ENCODE measurements at regions not wholly inside any gene's neighbourhood (a gene's known extent, or its start where the extent isn't known, plus 50 kb on each side); places are given as distances from the start of the nearest gene placed in this dataset.

- Mint-ChIP-seq H3K27ac (ENCODE audit: unreplicated experiment) (no peak overlapping the region), H3K27me3 (ENCODE audit: insufficient read depth, unreplicated experiment) (peaks cover 3% of the 10 kb centered on the region), H3K36me3 (ENCODE audit: insufficient read depth, unreplicated experiment) (no peaks in the 10 kb centered on the region), H3K4me1 (ENCODE audit: low read depth, unreplicated experiment) (peaks cover 12% of the 10 kb centered on the region), H3K9me3 (ENCODE audit: unreplicated experiment) (peaks cover 6% of the 10 kb centered on the region), H3K4me3 (ENCODE audit: unreplicated experiment) (no peak overlapping the region)
- no TSS peak for BruUV-seq (replicated peaks)
- ChIA-PET POLR2A (no interaction called here), CTCF (no interaction called here)
- intact Hi-C loops (cut with micrococcal nuclease; ENCODE audit: unreplicated experiment): no loop called here
- no peak for DNase-seq
- Histone ChIP-seq H3K36me3 (ENCODE audit: control insufficient read depth, insufficient read depth, low read length) (no peaks in the 10 kb centered on the region), H3K27me3 (replicated peaks; ENCODE audit: control insufficient read depth, insufficient read depth, low read length) (no peaks in the 10 kb centered on the region), H3K4me3 (ENCODE audit: low read depth, low read length) (no peak overlapping the region), H3K4me1 (no peaks in the 10 kb centered on the region), H3K9me3 (no peaks in the 10 kb centered on the region)
- TF ChIP-seq CTCF (IDR thresholded peaks at IDR 0.05; ENCODE audit: insufficient read depth in 1 of 2, low read depth in 1 of 2, low read length in 1 of 2, severe bottlenecking in 1 of 2, unreplicated experiment in 1 of 2): no peak
These were observed 255.8 kb upstream of the CDIN1 start for GRCh38 chr15:36323615-36324014.

- no peaks in the 10 kb centered on the region for H3K36me3 Mint-ChIP-seq (ENCODE audit: insufficient read depth, unreplicated experiment)
- H3K4me1 Mint-ChIP-seq (ENCODE audit: low read depth, unreplicated experiment): peaks cover 12% of the 10 kb centered on the region
- no peaks in the 10 kb centered on the region for H3K36me3 ChIP-seq (ENCODE audit: control insufficient read depth, insufficient read depth, low read length)
- intact Hi-C loops (cut with micrococcal nuclease; ENCODE audit: unreplicated experiment): no loop called here
- H3K27me3 ChIP-seq (replicated peaks; ENCODE audit: control insufficient read depth, insufficient read depth, low read length): no peaks in the 10 kb centered on the region
- no peak overlapping the region for H3K4me3 ChIP-seq (ENCODE audit: low read depth, low read length)
- DNase-seq: peak in 1 of 2 experiments; percentile 3
- H3K27ac Mint-ChIP-seq (ENCODE audit: unreplicated experiment): no peak overlapping the region
- no peaks in the 10 kb centered on the region for H3K4me1 ChIP-seq
- no peak overlapping the region for H3K4me3 Mint-ChIP-seq (ENCODE audit: unreplicated experiment)
- no peaks in the 10 kb centered on the region for H3K9me3 ChIP-seq
- H3K27me3 Mint-ChIP-seq (ENCODE audit: insufficient read depth, unreplicated experiment): no peaks in the 10 kb centered on the region
- H3K9me3 Mint-ChIP-seq (ENCODE audit: unreplicated experiment): peaks cover 6% of the 10 kb centered on the region
- no TSS peak for BruUV-seq (replicated peaks)
- TF ChIP-seq CTCF (IDR thresholded peaks at IDR 0.05; ENCODE audit: insufficient read depth in 1 of 2, low read depth in 1 of 2, low read length in 1 of 2, severe bottlenecking in 1 of 2, unreplicated experiment in 1 of 2): no peak
- ChIA-PET POLR2A (no interaction called here), CTCF (no interaction called here)
These were observed 254.2 kb upstream of the CDIN1 start for GRCh38 chr15:36325206-36325605.

GRCh38 chr15:36329592-36329991 lies 249.8 kb upstream of the CDIN1 start:
- H3K4me3 Mint-ChIP-seq (ENCODE audit: unreplicated experiment): no peak overlapping the region
- ChIA-PET POLR2A (no interaction called here), CTCF (no interaction called here)
- Histone ChIP-seq H3K4me1 (no peaks in the 10 kb centered on the region), H3K9me3 (no peaks in the 10 kb centered on the region), H3K36me3 (ENCODE audit: control insufficient read depth, insufficient read depth, low read length) (no peaks in the 10 kb centered on the region), H3K27me3 (replicated peaks; ENCODE audit: control insufficient read depth, insufficient read depth, low read length) (no peaks in the 10 kb centered on the region), H3K4me3 (ENCODE audit: low read depth, low read length) (no peak overlapping the region)
- no peaks in the 10 kb centered on the region for H3K36me3 Mint-ChIP-seq (ENCODE audit: insufficient read depth, unreplicated experiment)
- intact Hi-C loops (cut with micrococcal nuclease; ENCODE audit: unreplicated experiment): no loop called here
- H3K27ac Mint-ChIP-seq (ENCODE audit: unreplicated experiment): no peak overlapping the region
- no peak for TF ChIP-seq CTCF (IDR thresholded peaks at IDR 0.05; ENCODE audit: insufficient read depth in 1 of 2, low read depth in 1 of 2, low read length in 1 of 2, severe bottlenecking in 1 of 2, unreplicated experiment in 1 of 2)
- H3K9me3 Mint-ChIP-seq (ENCODE audit: unreplicated experiment): peaks cover 4% of the 10 kb centered on the region
- no peaks in the 10 kb centered on the region for H3K27me3 Mint-ChIP-seq (ENCODE audit: insufficient read depth, unreplicated experiment)
- no TSS peak for BruUV-seq (replicated peaks)
- peaks cover 11% of the 10 kb centered on the region for H3K4me1 Mint-ChIP-seq (ENCODE audit: low read depth, unreplicated experiment)
- DNase-seq: no peak

Data from Caco-2 (cell line).